ENCODE measurements at regions not wholly inside any gene's neighbourhood (a gene's known extent, or its start where the extent isn't known, plus 50 kb on each side); places are given as distances from the start of the nearest gene placed in this dataset.

DNA sequence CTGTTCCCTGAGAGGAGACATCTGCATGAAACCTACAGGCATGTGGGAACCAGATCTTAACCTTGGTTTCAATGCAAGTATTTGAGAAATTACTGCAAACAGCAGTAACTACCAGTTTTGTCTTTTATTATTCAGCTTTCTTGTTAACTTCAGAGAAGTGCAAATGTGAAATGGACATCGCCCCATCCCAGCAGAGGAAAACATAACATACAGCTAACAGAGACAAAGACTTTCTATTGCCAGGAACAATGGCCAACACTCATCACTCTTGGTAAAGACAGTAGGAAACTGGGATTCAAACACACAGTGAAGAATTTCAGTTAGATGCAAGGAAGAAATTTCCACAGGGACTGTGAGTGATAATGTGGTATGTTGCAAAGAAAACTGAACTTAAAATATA is 115.1 kb downstream of the SLC30A10 start:
- Histone ChIP-seq H3K4me1 (replicated peaks) (no peaks in the 10 kb centered on the region), H3K4me3 (no peak overlapping the region), H3K36me3 (no peaks in the 10 kb centered on the region), H3K27me3 (replicated peaks) (no peaks in the 10 kb centered on the region), H3K27ac (no peak overlapping the region), H3K9me3 (replicated peaks) (no peaks in the 10 kb centered on the region)
- no peak for DNase-seq (ENCODE audit: low read depth in 1 of 2, low spot score in 2 of 2)

DNA sequence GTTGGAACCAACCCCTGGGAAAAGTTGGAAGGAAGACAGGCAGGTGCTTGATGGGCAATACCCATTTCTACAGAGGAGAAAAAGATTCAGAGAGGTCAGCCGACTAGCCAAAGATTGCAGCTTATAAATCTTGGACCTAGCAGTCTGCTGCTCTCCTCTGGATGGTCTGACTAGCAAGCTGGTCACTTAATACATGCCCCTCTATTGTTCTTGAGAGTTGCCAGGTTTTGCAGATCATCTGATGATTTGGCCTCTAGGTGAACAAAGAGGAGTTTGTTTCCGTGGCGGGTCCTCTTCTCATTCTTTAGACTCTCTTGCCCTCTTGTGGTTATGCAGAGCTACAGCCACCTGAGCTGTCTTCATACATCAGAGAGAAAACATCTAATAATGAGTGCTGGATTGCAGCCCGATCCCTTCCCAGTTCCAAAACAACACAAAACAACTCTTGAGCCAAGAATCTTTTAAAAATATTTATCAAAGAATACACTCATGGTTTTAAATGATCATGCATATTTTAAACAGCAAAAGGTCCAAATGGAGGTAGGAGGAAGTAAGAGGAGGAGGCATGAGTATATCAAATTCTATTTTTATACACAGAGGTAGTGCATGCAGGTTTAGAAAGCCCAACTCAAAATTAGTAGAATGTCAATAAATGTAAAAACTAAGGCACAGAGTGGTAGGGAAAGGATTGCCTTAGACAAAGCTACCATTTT is 115.7 kb downstream of the SLC30A10 start:
- Histone ChIP-seq H3K36me3 (no peaks in the 10 kb centered on the region), H3K27me3 (replicated peaks) (no peaks in the 10 kb centered on the region)
- peak; percentile 40 to 44 for DNase-seq (ENCODE audit: low read depth in 1 of 2, low spot score in 2 of 2)

DNA sequence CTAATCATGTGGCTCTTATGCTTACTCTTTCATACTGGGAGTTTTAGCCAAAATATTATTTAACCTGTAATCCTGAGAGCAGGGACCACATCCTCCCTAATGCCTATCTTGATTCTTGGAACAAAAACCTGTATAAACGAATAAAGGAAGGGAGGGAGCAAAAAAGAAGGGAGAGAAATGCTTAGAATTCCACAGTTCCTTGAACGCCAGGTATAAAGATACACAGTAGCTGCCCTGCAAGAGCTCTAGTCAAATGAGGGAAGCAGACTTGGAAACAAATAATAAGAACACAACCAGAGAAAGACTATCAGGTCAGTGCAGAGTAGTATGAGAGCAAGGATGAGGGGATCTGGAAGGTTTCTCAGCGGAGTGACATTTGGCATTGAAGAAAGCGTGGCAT is 116.3 kb downstream of the SLC30A10 start:
- no peak overlapping the region for H3K4me3 ChIP-seq
- no peaks in the 10 kb centered on the region for H3K27me3 ChIP-seq (replicated peaks)
- H3K9me3 ChIP-seq (replicated peaks), result no peaks in the 10 kb centered on the region

More for the DNA sequence above, 115.7 kb downstream of the SLC30A10 start:
- no peaks in the 10 kb centered on the region for H3K4me1 ChIP-seq (replicated peaks)
- H3K4me3 ChIP-seq, result no peak overlapping the region
- no peak overlapping the region for H3K27ac ChIP-seq
- no peaks in the 10 kb centered on the region for H3K9me3 ChIP-seq (replicated peaks)

DNA sequence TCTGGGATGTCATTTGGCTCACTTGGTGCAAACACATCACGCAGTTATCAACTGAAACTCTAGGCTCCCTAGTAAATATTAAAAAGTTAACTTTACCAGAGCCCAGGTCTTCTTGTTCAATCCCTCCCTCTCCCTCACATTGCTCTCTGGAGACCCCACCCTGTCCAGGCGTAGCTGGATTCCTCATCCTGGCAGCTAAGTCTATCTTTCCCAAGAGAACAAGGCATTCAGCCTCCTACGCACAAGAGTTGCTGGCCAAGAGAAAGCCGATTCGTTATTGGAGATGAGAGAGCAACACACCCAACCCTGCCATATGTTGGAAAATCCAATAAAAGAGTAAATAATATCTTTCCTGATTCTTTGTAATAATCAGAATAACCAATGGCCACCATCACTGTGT is 117.9 kb downstream of the SLC30A10 start:
- no peak for DNase-seq (ENCODE audit: low read depth in 1 of 2, low spot score in 2 of 2)
- no peaks in the 10 kb centered on the region for H3K9me3 ChIP-seq (replicated peaks)
- no peak overlapping the region for H3K4me3 ChIP-seq
- no peaks in the 10 kb centered on the region for H3K4me1 ChIP-seq (replicated peaks)
- no peak overlapping the region for H3K27ac ChIP-seq
- no peaks in the 10 kb centered on the region for H3K27me3 ChIP-seq (replicated peaks)
- H3K36me3 ChIP-seq, result no peaks in the 10 kb centered on the region

More for the DNA sequence above, 116.3 kb downstream of the SLC30A10 start:
- Histone ChIP-seq H3K4me1 (replicated peaks) (no peaks in the 10 kb centered on the region), H3K27ac (no peak overlapping the region), H3K36me3 (no peaks in the 10 kb centered on the region)
- DNase-seq (ENCODE audit: low read depth in 1 of 2, low spot score in 2 of 2), result no peak

DNA sequence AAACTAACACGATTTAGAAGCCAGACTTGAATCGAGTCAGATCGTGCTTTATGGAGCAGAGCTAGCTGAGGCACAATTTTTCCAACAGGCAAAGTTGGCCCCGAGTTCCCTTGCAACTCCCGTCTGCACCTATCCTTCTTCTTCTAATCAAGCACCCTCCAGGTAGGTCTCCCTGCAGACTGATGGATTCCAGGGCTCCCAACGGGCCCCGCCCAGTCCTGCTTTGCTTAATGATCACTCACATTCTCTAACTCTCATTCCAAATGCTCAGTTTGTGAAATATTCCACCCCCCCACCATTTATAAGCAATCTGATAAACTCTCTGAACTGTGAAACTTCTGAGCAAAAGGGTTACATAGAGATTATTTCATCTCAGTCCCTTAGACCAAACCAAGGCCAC is 119.6 kb downstream of the SLC30A10 start:
- Histone ChIP-seq H3K4me1 (replicated peaks) (no peaks in the 10 kb centered on the region), H3K4me3 (no peak overlapping the region), H3K27ac (no peak overlapping the region), H3K27me3 (replicated peaks) (no peaks in the 10 kb centered on the region), H3K36me3 (no peaks in the 10 kb centered on the region), H3K9me3 (replicated peaks) (no peaks in the 10 kb centered on the region)
- DNase-seq (ENCODE audit: low read depth in 1 of 2, low spot score in 2 of 2), result no peak

DNA sequence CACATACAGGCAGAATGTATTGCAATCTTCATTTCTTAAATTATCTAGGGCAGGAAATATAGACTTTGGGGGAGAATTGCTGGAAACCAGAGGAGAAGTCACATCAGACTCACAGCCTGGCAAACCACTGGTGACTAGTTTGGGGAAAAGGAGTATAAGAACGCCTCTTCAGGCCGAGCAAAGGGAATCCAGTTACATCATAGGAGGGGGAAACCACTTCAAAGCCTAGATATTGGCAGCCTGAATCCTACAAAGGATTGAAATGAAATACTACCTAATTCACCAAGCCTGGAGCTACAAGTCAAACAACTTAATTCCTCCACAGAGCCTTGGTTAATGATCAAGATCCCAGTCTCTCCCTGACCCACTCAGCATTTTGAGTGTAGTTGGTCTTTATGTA is 121.7 kb downstream of the SLC30A10 start:
- H3K4me1 ChIP-seq (replicated peaks), result no peaks in the 10 kb centered on the region
- no peaks in the 10 kb centered on the region for H3K9me3 ChIP-seq (replicated peaks)
- DNase-seq (ENCODE audit: low read depth in 1 of 2, low spot score in 2 of 2), result no peak
- H3K27me3 ChIP-seq (replicated peaks), result no peaks in the 10 kb centered on the region
- H3K4me3 ChIP-seq, result no peak overlapping the region
- no peak overlapping the region for H3K27ac ChIP-seq
- H3K36me3 ChIP-seq, result no peaks in the 10 kb centered on the region

DNA sequence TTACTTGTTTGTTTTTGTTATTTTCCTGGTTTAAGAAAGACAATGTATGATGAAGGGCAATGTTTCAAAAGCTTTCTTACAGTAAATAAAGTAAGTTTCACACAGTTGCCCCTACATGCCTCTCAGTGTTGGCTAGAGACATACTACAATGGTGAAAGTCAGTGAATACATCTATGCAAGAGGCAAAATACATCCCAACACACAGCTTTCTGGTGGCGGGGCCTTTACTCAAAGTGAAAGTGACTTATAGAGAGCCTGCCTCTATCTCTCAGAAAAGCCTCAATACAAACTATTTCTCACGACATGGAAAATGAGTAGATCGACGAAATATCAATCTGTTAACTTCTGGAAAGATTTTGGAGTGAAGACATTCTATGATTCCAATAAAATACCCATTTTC is 122.3 kb downstream of the SLC30A10 start:
- no peaks in the 10 kb centered on the region for H3K4me1 ChIP-seq (replicated peaks)
- H3K36me3 ChIP-seq, result no peaks in the 10 kb centered on the region
- DNase-seq (ENCODE audit: low read depth in 1 of 2, low spot score in 2 of 2), result no peak
- H3K27ac ChIP-seq, result no peak overlapping the region
- H3K9me3 ChIP-seq (replicated peaks), result no peaks in the 10 kb centered on the region
- H3K4me3 ChIP-seq, result no peak overlapping the region
- H3K27me3 ChIP-seq (replicated peaks), result no peaks in the 10 kb centered on the region

DNA sequence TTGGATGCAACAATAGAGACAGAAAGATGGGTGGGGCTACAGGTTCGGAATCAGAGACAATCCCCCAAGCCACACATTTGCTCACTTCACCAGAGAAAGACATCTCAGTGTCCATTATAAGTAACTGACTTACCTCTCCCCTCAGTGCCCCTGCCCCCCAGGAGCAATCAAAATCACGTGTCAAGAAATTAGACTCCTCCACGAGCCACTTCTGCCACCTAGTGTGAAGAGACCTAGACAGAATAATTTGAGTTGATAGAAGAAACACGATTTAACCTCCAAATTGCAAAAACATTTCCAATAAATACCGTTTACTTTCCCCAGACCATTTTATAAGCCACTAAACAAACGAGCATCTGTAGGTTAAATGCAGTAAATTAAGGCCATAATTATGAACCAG is 123.2 kb downstream of the SLC30A10 start:
- Histone ChIP-seq H3K4me1 (replicated peaks) (no peaks in the 10 kb centered on the region), H3K9me3 (replicated peaks) (no peaks in the 10 kb centered on the region), H3K36me3 (no peaks in the 10 kb centered on the region), H3K27ac (no peak overlapping the region), H3K27me3 (replicated peaks) (no peaks in the 10 kb centered on the region), H3K4me3 (no peak overlapping the region)
- no peak for DNase-seq (ENCODE audit: low read depth in 1 of 2, low spot score in 2 of 2)

DNA sequence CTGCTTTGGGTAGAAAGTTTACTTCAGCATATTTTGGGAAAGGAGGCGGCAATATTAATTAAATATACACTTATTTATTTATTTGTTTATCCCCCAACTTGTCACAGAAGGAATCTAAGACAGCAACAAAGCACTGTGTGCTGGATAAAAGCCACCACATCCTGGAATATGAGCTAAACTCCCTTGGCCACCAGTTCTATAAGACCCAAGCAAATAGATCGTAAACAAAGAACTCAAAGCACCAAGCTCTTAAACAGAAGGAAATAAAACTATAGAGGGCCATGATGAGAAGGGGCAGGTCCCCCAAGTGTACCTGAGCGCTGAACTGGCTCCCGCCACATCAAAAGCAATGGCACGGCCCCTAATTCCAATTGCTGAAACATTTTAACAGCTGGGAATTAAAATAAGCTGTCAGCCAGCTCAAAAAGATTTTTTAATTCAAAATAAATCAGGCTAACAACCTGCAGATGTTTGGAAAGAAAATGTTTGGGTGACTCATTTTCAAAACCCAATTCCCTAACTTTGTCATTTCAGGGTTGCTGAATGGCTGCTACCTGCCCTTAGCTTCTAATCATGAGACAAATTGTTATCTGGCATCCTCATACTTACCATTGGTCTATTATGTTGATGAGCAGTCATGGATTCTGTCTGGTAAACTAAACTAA is 127.1 kb downstream of the SLC30A10 start:
- DNase-seq (ENCODE audit: low read depth in 1 of 2, low spot score in 2 of 2), result no peak
- no peaks in the 10 kb centered on the region for H3K27me3 ChIP-seq (replicated peaks)
- no peaks in the 10 kb centered on the region for H3K9me3 ChIP-seq (replicated peaks)
- no peak overlapping the region for H3K4me3 ChIP-seq
- H3K36me3 ChIP-seq, result no peaks in the 10 kb centered on the region
- peaks cover 7% of the 10 kb centered on the region; the same call in 1 of the 2 replicates for H3K4me1 ChIP-seq (replicated peaks)
- H3K27ac ChIP-seq, result no peak overlapping the region

DNA sequence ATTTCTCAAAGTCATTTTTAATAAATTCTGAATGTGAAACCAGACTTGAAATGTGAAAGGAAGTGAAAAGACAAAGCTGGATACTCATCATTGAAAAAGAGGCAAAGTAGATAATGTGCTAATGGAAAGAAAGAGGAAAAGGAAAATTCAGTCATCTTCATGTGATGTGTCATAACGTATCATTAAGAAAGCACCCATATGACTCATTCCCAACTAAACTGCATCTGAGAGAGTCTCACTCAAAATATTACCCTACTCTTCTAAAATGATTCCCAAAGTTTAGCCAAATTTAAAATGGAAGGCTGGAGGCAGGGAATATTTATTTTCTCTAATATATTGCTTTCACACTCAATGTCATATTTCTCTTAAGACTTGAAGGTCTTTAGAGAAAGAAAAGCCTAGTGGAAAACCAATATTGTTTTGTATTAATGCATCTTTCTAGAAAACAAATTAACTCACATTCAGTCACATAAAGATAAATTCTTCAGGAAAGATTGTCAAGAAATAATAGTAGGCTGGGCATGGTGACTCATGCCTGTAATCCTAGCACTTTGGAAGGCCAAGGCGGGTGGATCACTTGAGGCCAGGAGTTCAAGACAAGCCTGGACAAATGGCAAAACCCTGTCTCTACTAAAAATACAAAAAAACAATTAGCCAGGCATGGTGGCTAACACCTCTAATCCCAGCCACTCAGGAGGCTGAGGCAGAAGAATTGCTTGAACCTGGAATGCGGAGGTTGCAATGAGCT is 129.9 kb downstream of the SLC30A10 start:
- Histone ChIP-seq H3K4me3 (no peak overlapping the region), H3K4me1 (replicated peaks) (peaks cover 7% of the 10 kb centered on the region; the same call in 1 of the 2 replicates), H3K9me3 (replicated peaks) (no peaks in the 10 kb centered on the region), H3K36me3 (no peaks in the 10 kb centered on the region), H3K27ac (no peak overlapping the region), H3K27me3 (replicated peaks) (no peaks in the 10 kb centered on the region)
- peak in 1 of 2 experiments; percentile 3 for DNase-seq (ENCODE audit: low read depth in 1 of 2, low spot score in 2 of 2)

DNA sequence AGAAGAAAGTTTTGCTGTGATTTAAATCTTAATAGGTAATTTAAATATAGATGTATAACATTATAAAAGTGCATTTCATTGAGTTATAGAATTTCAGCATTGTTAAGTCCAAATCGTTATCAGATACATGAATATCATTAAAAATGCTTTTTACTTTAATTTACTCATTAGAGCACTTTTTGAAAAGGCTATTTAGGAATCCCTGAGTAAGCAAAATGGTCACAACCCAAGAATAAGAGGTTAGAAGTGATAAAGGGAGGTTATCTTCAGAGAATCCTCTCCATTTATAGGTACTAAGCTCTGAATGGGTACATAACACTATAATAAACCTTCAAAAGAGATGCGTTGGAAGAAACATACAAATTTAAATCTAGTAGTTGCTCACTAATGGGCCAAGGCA is 130.7 kb downstream of the SLC30A10 start:
- Histone ChIP-seq H3K27me3 (replicated peaks) (no peaks in the 10 kb centered on the region), H3K9me3 (replicated peaks) (no peaks in the 10 kb centered on the region), H3K4me3 (no peak overlapping the region), H3K4me1 (replicated peaks) (peaks cover 7% of the 10 kb centered on the region; the same call in 1 of the 2 replicates), H3K36me3 (no peaks in the 10 kb centered on the region), H3K27ac (no peak overlapping the region)
- no peak for DNase-seq (ENCODE audit: low read depth in 1 of 2, low spot score in 2 of 2)

DNA sequence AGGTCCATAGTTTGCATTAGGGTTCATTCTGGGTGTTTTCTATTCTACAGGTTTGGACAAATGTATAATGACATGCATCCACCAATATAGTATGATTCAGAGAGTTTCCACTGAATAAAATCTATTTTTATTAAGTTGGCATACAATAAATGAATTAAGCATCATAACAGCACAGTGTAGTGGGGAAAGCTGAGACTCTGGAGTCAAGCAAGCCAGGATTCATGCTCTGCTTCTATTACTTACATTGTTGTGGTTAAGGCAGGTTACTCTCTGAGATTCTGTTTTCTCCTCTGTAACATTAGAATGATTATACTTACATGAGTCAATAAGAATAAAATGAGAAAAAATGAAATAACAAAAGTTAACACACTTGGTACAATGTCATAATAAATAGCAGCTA is 131.3 kb downstream of the SLC30A10 start:
- no peak overlapping the region for H3K4me3 ChIP-seq
- H3K36me3 ChIP-seq, result no peaks in the 10 kb centered on the region
- peaks cover 7% of the 10 kb centered on the region; the same call in 1 of the 2 replicates for H3K4me1 ChIP-seq (replicated peaks)
- no peak overlapping the region for H3K27ac ChIP-seq
- no peaks in the 10 kb centered on the region for H3K9me3 ChIP-seq (replicated peaks)
- no peaks in the 10 kb centered on the region for H3K27me3 ChIP-seq (replicated peaks)
- DNase-seq (ENCODE audit: low read depth in 1 of 2, low spot score in 2 of 2), result no peak

DNA sequence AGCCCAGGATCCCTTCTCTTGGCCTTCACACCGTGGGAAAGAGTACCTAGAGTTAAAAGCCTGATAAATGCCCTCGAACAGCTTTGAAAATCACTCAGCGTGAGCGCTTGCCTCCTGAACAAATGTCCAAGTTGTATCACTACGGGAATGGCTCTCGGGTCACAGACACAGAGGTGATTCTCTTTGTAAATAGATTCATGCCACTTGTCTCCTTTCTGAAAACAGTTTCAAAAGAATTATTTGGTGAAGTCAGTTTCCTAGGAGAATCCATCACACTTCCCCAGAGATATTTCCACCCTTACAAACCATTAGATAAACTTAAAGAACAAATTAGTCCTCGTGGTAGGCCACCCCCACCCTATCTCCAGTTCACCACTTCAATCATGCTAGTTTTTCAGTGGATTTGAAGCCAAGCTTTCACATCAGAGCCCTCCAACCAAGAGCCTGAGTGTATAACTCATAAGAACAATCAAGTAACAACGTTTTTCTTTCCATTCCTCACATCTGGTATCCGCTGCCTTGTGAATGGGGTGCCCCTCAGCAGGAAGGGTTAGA is 132.9 kb downstream of the SLC30A10 start:
- Histone ChIP-seq H3K4me3 (no peak overlapping the region), H3K4me1 (replicated peaks) (peaks cover 13% of the 10 kb centered on the region), H3K36me3 (no peaks in the 10 kb centered on the region), H3K9me3 (replicated peaks) (no peaks in the 10 kb centered on the region), H3K27ac (no peak overlapping the region), H3K27me3 (replicated peaks) (no peaks in the 10 kb centered on the region)
- no peak for DNase-seq (ENCODE audit: low read depth in 1 of 2, low spot score in 2 of 2)

Data from SJSA1 (cell line).